NT2/D1 (cell line): ENCODE measurements at regions not wholly inside any gene's neighbourhood (a gene's known extent, or its start where the extent isn't known, plus 50 kb on each side); places are given as distances from the start of the nearest gene placed in this dataset.
"Not testable (repeated sequence)": the region's sequence is repeated elsewhere in the genome, so short reads cannot be mapped to it uniquely, and the experiment has no call there.

Source experiments
- DNase-seq: peaks from one replicate; pipeline ENCODE4 v3.0.0-alpha.2; 2011; ENCODE audit warnings: low read depth, low spot score
- H3K27me3 ChIP-seq: 2 replicates; pipeline ENCODE4 v1.6.0; 2011; ENCODE audit warnings: mild to moderate bottlenecking; ENCODE audit not compliant: insufficient read length, insufficient read depth
- H3K36me3 ChIP-seq: 2 replicates; pipeline ENCODE4 v1.6.1; 2011; ENCODE audit warnings: mild to moderate bottlenecking, low read length, mixed read lengths; ENCODE audit not compliant: insufficient read depth, insufficient read length
- H3K4me1 ChIP-seq: 2 replicates; pipeline ENCODE4 v1.5.1; 2011; ENCODE audit not compliant: insufficient read depth, insufficient read length
- H3K4me3 ChIP-seq: 2 replicates; pipeline ENCODE4 v1.5.1; 2011; ENCODE audit warnings: low read depth; ENCODE audit not compliant: insufficient read length
- H3K9ac ChIP-seq: 2 replicates; pipeline ENCODE4 v1.6.0; 2011; ENCODE audit warnings: low read depth; ENCODE audit not compliant: insufficient read length
- H3K9me3 ChIP-seq: 2 replicates; pipeline ENCODE4 v1.5.1; 2011; ENCODE audit warnings: mild to moderate bottlenecking, low read length; ENCODE audit not compliant: insufficient read depth
- SUZ12 ChIP-seq: IDR thresholded peaks from 2 replicates; pipeline ENCODE4 v1.6.1; 2011; ENCODE audit not compliant: insufficient read length, insufficient read depth; ENCODE audit errors: extremely low read depth
- YY1 ChIP-seq: IDR thresholded peaks from 2 replicates; pipeline ENCODE4 v1.6.1; 2011; ENCODE audit not compliant: insufficient read length, insufficient read depth
- ZNF274 ChIP-seq: IDR thresholded peaks from 2 replicates; pipeline ENCODE4 v1.6.1; 2011; ENCODE audit warnings: mild to moderate bottlenecking, low read depth, low read length

- DNase-seq = no peak
- TF ChIP-seq YY1 = no peak
- no peak for TF ChIP-seq ZNF274
- TF ChIP-seq SUZ12 = no peak
- Histone ChIP-seq H3K36me3 (no peaks in the 10 kb centered on the region), H3K4me1 (no peaks in the 10 kb centered on the region), H3K27me3 (no peaks in the 10 kb centered on the region), H3K9ac (no peak overlapping the region), H3K9me3 (no peaks in the 10 kb centered on the region), H3K4me3 (no peak overlapping the region)
Observed at GRCh38 chr1:238913210-238913609, 473.2 kb upstream of the CHRM3 start.

GRCh38 chr1:238912148-238912547 is 474.2 kb upstream of the CHRM3 start:
- no peaks in the 10 kb centered on the region for H3K27me3 ChIP-seq
- no peaks in the 10 kb centered on the region for H3K36me3 ChIP-seq
- no peak overlapping the region for H3K4me3 ChIP-seq
- DNase-seq = no peak
- no peak for TF ChIP-seq ZNF274
- TF ChIP-seq YY1 = no peak
- TF ChIP-seq SUZ12 = no peak
- H3K9ac ChIP-seq = no peak overlapping the region
- H3K9me3 ChIP-seq = no peaks in the 10 kb centered on the region
- no peaks in the 10 kb centered on the region for H3K4me1 ChIP-seq

- not testable (repeated sequence) for H3K36me3 ChIP-seq, DNase-seq, H3K27me3 ChIP-seq, H3K9ac ChIP-seq, H3K9me3 ChIP-seq, H3K4me1 ChIP-seq, H3K4me3 ChIP-seq
Observed at GRCh38 chr1:238902752-238903151, 483.6 kb upstream of the CHRM3 start.

GRCh38 chr1:238900334-238900865 is 486.0 kb upstream of the CHRM3 start:
- no peak for TF ChIP-seq ZNF274
- TF ChIP-seq SUZ12 = no peak
- no peak for TF ChIP-seq YY1
- no peak for DNase-seq

GRCh38 chr1:238898856-238899255 is 487.5 kb upstream of the CHRM3 start:
- no peaks in the 10 kb centered on the region for H3K36me3 ChIP-seq
- H3K27me3 ChIP-seq = no peaks in the 10 kb centered on the region
- TF ChIP-seq SUZ12 = no peak
- TF ChIP-seq YY1 = no peak
- TF ChIP-seq ZNF274 = no peak
- peaks cover 8% of the 10 kb centered on the region; the same call in 1 of the 2 replicates for H3K9me3 ChIP-seq
- peaks cover 3% of the 10 kb centered on the region for H3K4me1 ChIP-seq
- no peak overlapping the region for H3K4me3 ChIP-seq
- H3K9ac ChIP-seq = no peak overlapping the region
- no peak for DNase-seq

More at GRCh38 chr1:238900334-238900865, 486.0 kb upstream of the CHRM3 start:
- Histone ChIP-seq H3K36me3 (no peaks in the 10 kb centered on the region), H3K4me3 (no peak overlapping the region), H3K4me1 (peaks cover 3% of the 10 kb centered on the region), H3K9ac (no peak overlapping the region), H3K9me3 (peaks cover 8% of the 10 kb centered on the region; the same call in 1 of the 2 replicates), H3K27me3 (no peaks in the 10 kb centered on the region)

- no peak overlapping the region for H3K4me3 ChIP-seq
- H3K36me3 ChIP-seq = no peaks in the 10 kb centered on the region
- no peaks in the 10 kb centered on the region for H3K27me3 ChIP-seq
- H3K4me1 ChIP-seq = peaks cover 3% of the 10 kb centered on the region
- H3K9ac ChIP-seq = no peak overlapping the region
- TF ChIP-seq SUZ12 = no peak
- peaks cover 8% of the 10 kb centered on the region; the same call in 1 of the 2 replicates for H3K9me3 ChIP-seq
- no peak for DNase-seq
Observed at GRCh38 chr1:238895911-238896310, 490.5 kb upstream of the CHRM3 start.

- Histone ChIP-seq H3K4me1 (no peaks in the 10 kb centered on the region), H3K9ac (no peak overlapping the region), H3K9me3 (no peaks in the 10 kb centered on the region), H3K4me3 (no peak overlapping the region), H3K36me3 (no peaks in the 10 kb centered on the region), H3K27me3 (no peaks in the 10 kb centered on the region)
- TF ChIP-seq YY1 = no peak
- TF ChIP-seq SUZ12 = no peak
- no peak for TF ChIP-seq ZNF274
- DNase-seq = no peak
Observed at GRCh38 chr1:238892612-238893011, 493.8 kb upstream of the CHRM3 start.

- H3K9ac ChIP-seq = no peak overlapping the region
Observed at GRCh38 chr1:238861342-238862066, 524.9 kb upstream of the CHRM3 start.

More at GRCh38 chr1:238861342-238862066, 524.9 kb upstream of the CHRM3 start:
- Histone ChIP-seq H3K36me3 (no peaks in the 10 kb centered on the region), H3K9me3 (no peaks in the 10 kb centered on the region; the same call in 1 of the 2 replicates), H3K4me1 (no peaks in the 10 kb centered on the region), H3K4me3 (no peak overlapping the region), H3K27me3 (no peaks in the 10 kb centered on the region)
- peak; percentile 5 for DNase-seq
- TF ChIP-seq SUZ12 = no peak
- TF ChIP-seq YY1 = no peak
- no peak for TF ChIP-seq ZNF274
